ENCODE measurements at regions not wholly inside any gene's neighbourhood (a gene's known extent, or its start where the extent isn't known, plus 50 kb on each side); places are given as distances from the start of the nearest gene placed in this dataset.

DNA sequence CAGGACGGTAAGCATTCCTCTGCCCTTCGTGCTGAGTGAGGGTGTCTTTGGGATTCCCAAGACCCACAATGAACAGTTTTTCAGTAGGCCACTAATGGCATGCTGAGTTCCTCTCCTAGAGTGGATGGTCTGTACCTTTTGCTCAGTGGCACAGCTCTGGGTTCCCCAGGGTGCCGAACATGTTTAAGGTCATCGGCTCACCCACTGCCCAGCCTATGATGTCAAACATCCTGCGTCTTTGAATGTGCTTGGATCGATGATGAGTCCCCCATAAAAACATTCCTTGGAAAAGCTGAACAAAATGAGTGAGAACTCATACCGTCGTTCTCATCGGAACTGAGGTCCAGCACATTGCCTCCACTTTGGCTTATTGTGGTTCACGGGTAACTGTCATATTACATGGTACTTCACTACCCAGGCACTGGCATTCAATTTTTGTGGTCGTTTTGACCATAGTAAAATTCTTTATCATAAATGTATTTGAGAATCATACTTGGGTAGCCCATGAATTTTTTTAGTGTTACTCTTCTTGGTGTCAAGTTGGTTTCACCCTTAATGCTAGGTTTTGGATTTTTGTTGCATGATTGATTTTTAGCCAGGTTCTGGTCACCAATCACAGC, 118.2 kb downstream of the SNRPN start:
- WGBS: 89% methylated on average over 11 of the region's 11 CpGs
- no peaks in the 10 kb centered on the region for H3K4me1 ChIP-seq (replicated peaks)
- no peak for DNase-seq (ENCODE audit: low spot score)
- intact Hi-C loops (cut with DNase I): no loop called here
- peaks cover 10% of the 10 kb centered on the region for H3K9me3 ChIP-seq
- H3K27ac ChIP-seq: no peak overlapping the region
- TF ChIP-seq, protein P1, sequence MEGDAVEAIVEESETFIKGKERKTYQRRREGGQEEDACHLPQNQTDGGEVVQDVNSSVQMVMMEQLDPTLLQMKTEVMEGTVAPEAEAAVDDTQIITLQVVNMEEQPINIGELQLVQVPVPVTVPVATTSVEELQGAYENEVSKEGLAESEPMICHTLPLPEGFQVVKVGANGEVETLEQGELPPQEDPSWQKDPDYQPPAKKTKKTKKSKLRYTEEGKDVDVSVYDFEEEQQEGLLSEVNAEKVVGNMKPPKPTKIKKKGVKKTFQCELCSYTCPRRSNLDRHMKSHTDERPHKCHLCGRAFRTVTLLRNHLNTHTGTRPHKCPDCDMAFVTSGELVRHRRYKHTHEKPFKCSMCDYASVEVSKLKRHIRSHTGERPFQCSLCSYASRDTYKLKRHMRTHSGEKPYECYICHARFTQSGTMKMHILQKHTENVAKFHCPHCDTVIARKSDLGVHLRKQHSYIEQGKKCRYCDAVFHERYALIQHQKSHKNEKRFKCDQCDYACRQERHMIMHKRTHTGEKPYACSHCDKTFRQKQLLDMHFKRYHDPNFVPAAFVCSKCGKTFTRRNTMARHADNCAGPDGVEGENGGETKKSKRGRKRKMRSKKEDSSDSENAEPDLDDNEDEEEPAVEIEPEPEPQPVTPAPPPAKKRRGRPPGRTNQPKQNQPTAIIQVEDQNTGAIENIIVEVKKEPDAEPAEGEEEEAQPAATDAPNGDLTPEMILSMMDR (IDR thresholded peaks at IDR 0.05): no peak
- TF ChIP-seq POLR2AphosphoS5 (IDR thresholded peaks at IDR 0.05) (no peak), POLR2A (IDR thresholded peaks at IDR 0.05) (no peak)
- no peaks in the 10 kb centered on the region for H3K27me3 ChIP-seq (replicated peaks; ENCODE audit: insufficient read depth)
- H3K4me3 ChIP-seq: no peak overlapping the region
- peaks cover 66 to 82% of the 10 kb centered on the region in 2 donors for H3K36me3 ChIP-seq

DNA sequence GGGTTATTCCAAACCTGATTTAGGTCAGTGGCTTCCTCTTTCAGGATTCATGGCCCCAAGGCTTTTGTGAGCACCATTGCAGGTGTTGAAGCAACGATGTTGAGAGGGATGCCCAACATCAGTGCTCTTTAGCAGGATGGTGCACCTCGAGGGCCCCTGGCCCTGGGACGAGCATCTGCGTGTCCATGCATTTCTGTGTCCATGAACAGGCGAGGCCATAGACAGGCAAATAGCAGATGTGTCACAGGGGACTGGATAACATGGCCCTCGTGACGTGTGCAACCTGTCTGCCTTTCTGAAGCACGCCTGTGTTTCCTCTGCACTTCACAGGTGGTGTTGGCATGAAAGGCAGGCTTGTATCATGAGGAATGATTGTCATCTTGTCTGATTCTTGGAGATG, 132.3 kb downstream of the SNRPN start:
- peaks cover 6 to 38% of the 10 kb centered on the region in 2 donors for H3K36me3 ChIP-seq
- H3K27ac ChIP-seq: no peak overlapping the region
- DNase-seq (ENCODE audit: low spot score): no peak
- no peaks in the 10 kb centered on the region for H3K4me1 ChIP-seq (replicated peaks)
- WGBS: 84% methylated on average over 8 of the region's 8 CpGs
- H3K9me3 ChIP-seq: no peaks in the 10 kb centered on the region
- intact Hi-C loops (cut with DNase I): no loop called here
- no peak overlapping the region for H3K4me3 ChIP-seq
- TF ChIP-seq POLR2A (IDR thresholded peaks at IDR 0.05) (no peak), POLR2AphosphoS5 (IDR thresholded peaks at IDR 0.05) (no peak)
- TF ChIP-seq, protein P1 (IDR thresholded peaks at IDR 0.05): no peak
- no peaks in the 10 kb centered on the region for H3K27me3 ChIP-seq (replicated peaks; ENCODE audit: insufficient read depth)

DNA sequence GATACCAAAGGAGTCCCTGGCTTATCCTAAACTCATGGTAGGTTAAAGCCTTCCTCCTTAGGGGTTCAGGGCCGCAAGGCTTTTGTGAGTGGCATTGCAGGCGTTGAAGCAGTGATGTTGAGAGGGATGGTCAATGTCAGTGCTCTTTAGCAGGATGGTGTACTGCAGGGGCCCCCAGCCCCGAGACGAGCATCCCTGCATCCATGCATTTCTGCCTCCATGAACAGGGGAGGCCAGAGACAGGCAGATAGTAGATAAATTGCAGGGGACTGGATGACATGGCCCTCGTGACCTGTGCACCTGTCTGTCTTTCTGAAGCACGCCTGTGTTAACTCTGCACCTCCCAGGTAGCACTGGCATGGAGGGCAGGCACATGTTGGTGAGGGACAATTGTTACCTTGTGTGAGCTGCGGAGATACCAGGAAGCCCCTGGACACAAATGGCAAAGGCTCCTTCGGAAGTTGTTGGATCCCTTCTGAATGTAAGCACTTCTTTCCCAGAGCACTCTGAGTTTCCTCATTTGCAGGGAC, 133.5 kb downstream of the SNRPN start:
- Histone ChIP-seq H3K4me1 (replicated peaks) (no peaks in the 10 kb centered on the region), H3K27ac (no peak overlapping the region), H3K27me3 (replicated peaks; ENCODE audit: insufficient read depth) (no peaks in the 10 kb centered on the region), H3K9me3 (no peaks in the 10 kb centered on the region), H3K4me3 (no peak overlapping the region), H3K36me3 (peaks cover 5 to 29% of the 10 kb centered on the region in 2 donors)
- no peak for DNase-seq (ENCODE audit: low spot score)
- WGBS: 76% methylated on average over 8 of the region's 8 CpGs
- intact Hi-C loops (cut with DNase I): no loop called here
- TF ChIP-seq POLR2AphosphoS5 (IDR thresholded peaks at IDR 0.05): no peak

DNA sequence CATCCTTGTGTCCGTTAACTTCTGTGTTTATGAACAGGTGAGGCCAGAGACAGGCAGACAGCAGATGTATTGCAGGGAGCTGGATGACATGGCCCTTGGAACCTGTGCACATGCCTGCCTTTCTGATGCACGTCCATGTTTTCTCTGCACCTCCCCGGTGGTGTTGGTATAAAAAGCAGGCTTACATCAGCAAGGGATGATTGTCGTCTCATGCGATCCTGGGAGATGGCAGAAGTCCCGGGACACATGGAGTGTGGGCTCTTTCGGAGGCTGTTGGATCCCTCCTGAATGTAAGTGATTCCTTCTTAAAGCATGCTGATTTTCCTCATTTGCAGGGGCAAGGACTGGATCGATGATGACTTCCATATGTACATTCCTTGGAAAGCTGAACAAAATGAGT, 134.8 kb downstream of the SNRPN start:
- no peak for DNase-seq (ENCODE audit: low spot score)
- no peaks in the 10 kb centered on the region for H3K9me3 ChIP-seq
- intact Hi-C loops (cut with DNase I): no loop called here

DNA sequence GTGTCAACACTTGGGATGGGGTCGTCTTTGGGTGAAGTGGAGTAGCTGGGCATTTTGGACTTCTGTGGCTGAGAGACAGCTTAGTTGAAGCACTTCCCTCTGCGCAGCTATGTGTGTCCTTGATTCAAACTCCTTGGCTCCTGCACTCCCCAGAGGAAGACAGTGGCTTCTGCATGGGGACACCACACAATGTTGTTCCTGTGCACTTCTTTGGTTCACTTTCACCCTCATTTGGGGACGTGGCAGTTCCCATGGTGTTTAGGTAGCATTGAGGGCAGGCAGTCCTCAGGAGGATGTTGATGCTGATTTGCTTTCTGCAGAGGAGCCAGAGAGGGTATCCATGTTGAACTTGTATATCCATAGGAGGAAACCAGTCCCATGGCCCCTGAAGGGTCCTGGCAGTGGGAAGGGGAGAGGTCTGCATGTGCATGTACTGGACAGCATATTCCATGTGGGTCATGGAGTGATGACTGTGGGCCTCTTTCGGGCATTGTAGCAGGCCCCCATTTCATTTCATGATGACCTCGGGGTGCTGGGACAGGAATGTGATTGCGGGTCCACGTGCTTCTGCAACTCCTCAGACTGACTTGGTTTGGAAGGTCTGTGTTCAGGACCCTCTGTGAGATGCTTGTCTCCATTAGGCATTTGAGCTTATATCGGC, 135.4 kb downstream of the SNRPN start:
- H3K36me3 ChIP-seq: peaks cover 3 to 23% of the 10 kb centered on the region in 2 donors
- H3K4me1 ChIP-seq (replicated peaks): no peaks in the 10 kb centered on the region
- DNase-seq (ENCODE audit: low spot score): no peak
- H3K27ac ChIP-seq: no peak overlapping the region
- intact Hi-C loops (cut with DNase I): no loop called here
- H3K4me3 ChIP-seq: no peak overlapping the region
- no peaks in the 10 kb centered on the region for H3K27me3 ChIP-seq (replicated peaks; ENCODE audit: insufficient read depth)
- WGBS: 88% methylated on average over 8 of the region's 8 CpGs
- no peaks in the 10 kb centered on the region for H3K9me3 ChIP-seq
- TF ChIP-seq POLR2A (IDR thresholded peaks at IDR 0.05) (no peak), POLR2AphosphoS5 (IDR thresholded peaks at IDR 0.05) (no peak)
- TF ChIP-seq, protein P1 (IDR thresholded peaks at IDR 0.05): no peak

More for the DNA sequence above, 134.8 kb downstream of the SNRPN start:
- TF ChIP-seq, protein P1 (IDR thresholded peaks at IDR 0.05): no peak
- TF ChIP-seq POLR2AphosphoS5 (IDR thresholded peaks at IDR 0.05) (no peak), POLR2A (IDR thresholded peaks at IDR 0.05) (no peak)
- peaks cover 3 to 23% of the 10 kb centered on the region in 2 donors for H3K36me3 ChIP-seq
- H3K4me1 ChIP-seq (replicated peaks): no peaks in the 10 kb centered on the region
- H3K27ac ChIP-seq: no peak overlapping the region
- WGBS: 87% methylated on average over 8 of the region's 8 CpGs
- H3K4me3 ChIP-seq: no peak overlapping the region
- H3K27me3 ChIP-seq (replicated peaks; ENCODE audit: insufficient read depth): no peaks in the 10 kb centered on the region
